H9 (cell line): ENCODE measurements at regions not wholly inside any gene's neighbourhood (a gene's known extent, or its start where the extent isn't known, plus 50 kb on each side); places are given as distances from the start of the nearest gene placed in this dataset.

Experiments
- DNase-seq: peaks from one replicate; pipeline ENCODE4 v3.0.0-alpha.2; 2017
- H2AFZ ChIP-seq: one replicate; pipeline ENCODE4 v1.6.1; 2013; ENCODE audit warnings: mild to moderate bottlenecking, low read length, control low read depth, moderate library complexity
- H2AK5ac ChIP-seq: 2 replicates; pipeline ENCODE4 v1.6.1; 2013; ENCODE audit warnings: low read length, control low read depth, mixed read lengths; ENCODE audit not compliant: insufficient read length
- H2BK120ac ChIP-seq: one replicate; pipeline ENCODE4 v1.6.1; 2013; ENCODE audit warnings: low read depth, mild to moderate bottlenecking, low read length, control low read depth, inconsistent platforms; ENCODE audit not compliant: poor library complexity, severe bottlenecking
- H2BK12ac ChIP-seq: 2 replicates; pipeline ENCODE4 v1.6.1; 2013; ENCODE audit warnings: low read length, control low read depth, mixed read lengths, low read depth; ENCODE audit not compliant: insufficient read length
- H2BK15ac ChIP-seq: 2 replicates; pipeline ENCODE4 v1.6.1; 2013; ENCODE audit warnings: low read depth, low read length, control low read depth
- H2BK20ac ChIP-seq: one replicate; pipeline ENCODE4 v1.6.1; 2013; ENCODE audit warnings: low read depth, mild to moderate bottlenecking, low read length, control low read depth, inconsistent platforms; ENCODE audit not compliant: poor library complexity, severe bottlenecking
- H2BK5ac ChIP-seq: 2 replicates; pipeline ENCODE4 v1.6.1; 2013; ENCODE audit warnings: low read length, control low read depth, mixed read lengths; ENCODE audit not compliant: insufficient read length
- H3K14ac ChIP-seq: 2 replicates; pipeline ENCODE4 v1.6.1; 2013; ENCODE audit warnings: low read length, control low read depth; ENCODE audit not compliant: insufficient read depth
- H3K18ac ChIP-seq: 2 replicates; pipeline ENCODE4 v1.6.1; 2013; ENCODE audit warnings: low read depth, mild to moderate bottlenecking, mixed read lengths, low read length, control low read depth; ENCODE audit not compliant: insufficient read length
- H3K23ac ChIP-seq: 2 replicates; pipeline ENCODE4 v1.6.1; 2013; ENCODE audit warnings: low read length, control low read depth, mixed read lengths, low read depth; ENCODE audit not compliant: insufficient read length
- H3K23me2 ChIP-seq: 2 replicates; pipeline ENCODE4 v1.6.1; 2013; ENCODE audit warnings: low read depth, mild to moderate bottlenecking, mixed read lengths, low read length, control low read depth; ENCODE audit not compliant: insufficient read length, poor library complexity, severe bottlenecking
- H3K27ac ChIP-seq: 2 replicates; pipeline ENCODE4 v1.5.1; 2013; ENCODE audit warnings: low read length, control low read depth, mixed read lengths, low read depth; ENCODE audit not compliant: insufficient read length
- H3K27me3 ChIP-seq: 2 replicates; pipeline ENCODE4 v1.6.1; 2013; ENCODE audit warnings: low read length, control low read depth, inconsistent platforms; ENCODE audit not compliant: insufficient read depth
- H3K4ac ChIP-seq: 2 replicates; pipeline ENCODE4 v1.6.1; 2013; ENCODE audit warnings: low read depth, mild to moderate bottlenecking, control low read depth, inconsistent platforms, low read length, moderate library complexity
- H3K4me1 ChIP-seq: 2 replicates; pipeline ENCODE4 v1.6.1; 2013; ENCODE audit warnings: low read length, control low read depth, inconsistent platforms; ENCODE audit not compliant: insufficient read depth
- H3K4me2 ChIP-seq: 2 replicates; pipeline ENCODE4 v1.6.1; 2013; ENCODE audit warnings: low read length, control low read depth, mixed read lengths; ENCODE audit not compliant: insufficient read length, insufficient read depth
- H3K56ac ChIP-seq: 2 replicates; pipeline ENCODE4 v1.6.1; 2013; ENCODE audit warnings: low read depth, mild to moderate bottlenecking, mixed read lengths, low read length, control low read depth; ENCODE audit not compliant: insufficient read length
- H3K79me1 ChIP-seq: 2 replicates; pipeline ENCODE4 v1.6.1; 2013; ENCODE audit warnings: low read depth, mild to moderate bottlenecking, moderate library complexity, low read length, control low read depth, inconsistent platforms; ENCODE audit not compliant: insufficient read depth, poor library complexity, severe bottlenecking
- H3K79me2 ChIP-seq: 2 replicates; pipeline ENCODE4 v1.6.1; 2013; ENCODE audit warnings: low read length, control low read depth, inconsistent platforms; ENCODE audit not compliant: insufficient read depth
- H3K9ac ChIP-seq: 2 replicates; pipeline ENCODE4 v1.6.1; 2013; ENCODE audit warnings: low read length, control low read depth, mixed read lengths; ENCODE audit not compliant: insufficient read length; ENCODE audit errors: extremely low read depth
- H3K9me3 ChIP-seq: one replicate; pipeline ENCODE4 v1.6.1; 2013; ENCODE audit warnings: low read depth, low read length, inconsistent platforms; ENCODE audit not compliant: control insufficient read depth
- H3T11ph ChIP-seq: one replicate; pipeline ENCODE4 v1.6.1; 2013; ENCODE audit warnings: mild to moderate bottlenecking, low read length, control low read depth, inconsistent platforms
- H4K20me1 ChIP-seq: one replicate; pipeline ENCODE4 v1.6.1; 2013; ENCODE audit not compliant: control insufficient read depth, insufficient read length, insufficient read depth
- H4K5ac ChIP-seq: 2 replicates; pipeline ENCODE4 v1.6.1; 2013; ENCODE audit warnings: low read depth, mild to moderate bottlenecking, mixed read lengths, low read length, control low read depth; ENCODE audit not compliant: insufficient read length
- H4K8ac ChIP-seq: replicated peaks from 2 replicates; pipeline ENCODE4 v1.6.1; 2013; ENCODE audit warnings: low read length, control low read depth, mixed read lengths, low read depth; ENCODE audit not compliant: insufficient read length
- H4K91ac ChIP-seq: 2 replicates; pipeline ENCODE4 v1.6.1; 2013; ENCODE audit warnings: low read depth, mild to moderate bottlenecking, moderate library complexity, mixed read lengths, low read length, control low read depth; ENCODE audit not compliant: insufficient read length
- H3K27ac Mint-ChIP-seq, 3 experiments: 2 replicates in 2 of 3; 3 replicates in 1 of 3; pipeline ENCODE4 v1.8.0; 2020 to 2021; ENCODE audit warnings: mixed read lengths in 3 of 3, mild to moderate bottlenecking in 1 of 3, moderate library complexity in 1 of 3
- H3K27me3 Mint-ChIP-seq: 2 replicates; pipeline ENCODE4 v1.8.0; 2021; ENCODE audit warnings: low read depth, mild to moderate bottlenecking, moderate library complexity, mixed read lengths
- H3K36me3 Mint-ChIP-seq, 3 experiments: 2 replicates in 2 of 3; 3 replicates in 1 of 3; pipeline ENCODE4 v1.8.0; 2020 to 2021; ENCODE audit warnings: low read depth in 3 of 3, mixed read lengths in 3 of 3; ENCODE audit not compliant: insufficient read depth in 1 of 3
- H3K4me1 Mint-ChIP-seq, 2 experiments: 2 replicates each; pipeline ENCODE4 v1.8.0; 2020; ENCODE audit warnings: mixed read lengths in 2 of 2
- H3K4me3 Mint-ChIP-seq, 2 experiments: 2 replicates in 1 of 2; 3 replicates in 1 of 2; pipeline ENCODE4 v1.8.0; 2020 to 2021; ENCODE audit warnings: mild to moderate bottlenecking in 2 of 2, mixed read lengths in 2 of 2, moderate library complexity in 1 of 2
- H3K9me3 Mint-ChIP-seq, 2 experiments: 2 replicates in 1 of 2; 3 replicates in 1 of 2; pipeline ENCODE4 v1.8.0; 2020; ENCODE audit warnings: mild to moderate bottlenecking in 2 of 2, mixed read lengths in 2 of 2, moderate library complexity in 1 of 2
- CTCF ChIP-seq: fragments of 200-600 bp; sonication (generic); conservative IDR thresholded peaks from 3 replicates; pipeline ENCODE4 v1.8.0; 2021; ENCODE audit warnings: antibody characterized with exemption, mild to moderate bottlenecking
- WGBS: extraction: QIAGEN DNeasy Blood & Tissue Kit; methylation state at CpG from one replicate; pipeline ENCODE4 v1.1.7; 2013; ENCODE audit warnings: missing lambda C conversion rate, low lambda C conversion rate, mixed read lengths; ENCODE audit not compliant: insufficient read length; ENCODE audit errors: extremely low coverage; 5-methylcytosine and 5-hydroxymethylcytosine counted together

- Mint-ChIP-seq H3K9me3 (peaks cover 94 to 99% of the 10 kb centered on the region in 2 experiments), H3K4me1 (no peaks in the 10 kb centered on the region), H3K36me3 (peaks cover 11 to 35% (median 18%) of the 10 kb centered on the region in 3 experiments; a peak in 6 of 7 replicates), H3K27me3 (peaks cover 2% of the 10 kb centered on the region), H3K4me3 (no peak overlapping the region), H3K27ac (no peak overlapping the region)
- H2BK5ac ChIP-seq, result no peak overlapping the region
- no peak overlapping the region for H2BK120ac ChIP-seq
- no peak overlapping the region for H3K9ac ChIP-seq
- no peak overlapping the region for H4K5ac ChIP-seq
- H2AFZ ChIP-seq, result no peak overlapping the region
- H3K23ac ChIP-seq, result no peak overlapping the region
- no peak overlapping the region for H2AK5ac ChIP-seq
- H4K91ac ChIP-seq, result no peak overlapping the region
- H2BK15ac ChIP-seq, result no peak overlapping the region
- H3K14ac ChIP-seq, result no peak overlapping the region
- H3K18ac ChIP-seq, result no peak overlapping the region
- no peaks in the 10 kb centered on the region for H3K4me1 ChIP-seq
- H4K8ac ChIP-seq, result no peak overlapping the region
- no peak overlapping the region for H3K4me2 ChIP-seq
- no peak overlapping the region for H3K56ac ChIP-seq
- TF ChIP-seq CTCF, result no peak
- peaks cover 2% of the 10 kb centered on the region for H4K20me1 ChIP-seq
- no peaks in the 10 kb centered on the region for H3K23me2 ChIP-seq
- no peak overlapping the region for H2BK20ac ChIP-seq
- H3K27me3 ChIP-seq, result no peaks in the 10 kb centered on the region; the same call in 1 of the 2 replicates
- H3K4ac ChIP-seq, result no peak overlapping the region
- no peak overlapping the region for H2BK12ac ChIP-seq
- peaks cover 90% of the 10 kb centered on the region for H3K9me3 ChIP-seq
- no CpG with 5 or more reads among the region's 21 CpGs for WGBS
- no peaks in the 10 kb centered on the region for H3K79me1 ChIP-seq
- no peak overlapping the region for H3T11ph ChIP-seq
- H3K79me2 ChIP-seq, result no peaks in the 10 kb centered on the region
- no peak overlapping the region for H3K27ac ChIP-seq
- DNase-seq, result peak; percentile 5
Measured at GRCh38 chr22:47367993-47368945, 605.8 kb downstream of the TBC1D22A start.
